ENCODE measurements at regions not wholly inside any gene's neighbourhood (a gene's known extent, or its start where the extent isn't known, plus 50 kb on each side); places are given as distances from the start of the nearest gene placed in this dataset.

DNA sequence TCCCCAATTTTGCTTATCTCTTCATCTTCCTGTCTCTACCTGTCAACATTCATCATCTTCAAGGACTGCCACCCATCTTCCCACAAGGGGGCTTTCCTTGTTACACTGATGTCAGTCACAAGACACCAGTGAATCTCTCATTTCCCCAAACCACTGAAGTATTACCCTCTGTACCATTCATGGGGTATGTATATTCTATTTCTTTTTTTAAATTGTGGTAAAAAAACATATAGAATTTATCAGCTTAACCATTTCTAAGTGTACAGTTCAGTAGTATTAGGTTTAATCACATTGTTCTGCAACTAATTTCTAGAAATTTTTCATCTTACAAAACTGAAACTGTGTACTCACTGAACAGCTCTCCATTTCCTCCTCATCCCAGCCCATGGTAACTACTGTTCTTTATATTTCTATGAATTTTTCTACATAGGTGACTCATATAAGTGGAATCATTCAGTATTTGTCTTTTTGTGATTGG is 98.6 kb downstream of the LARP7 start (continued):
- TF ChIP-seq, protein P1, sequence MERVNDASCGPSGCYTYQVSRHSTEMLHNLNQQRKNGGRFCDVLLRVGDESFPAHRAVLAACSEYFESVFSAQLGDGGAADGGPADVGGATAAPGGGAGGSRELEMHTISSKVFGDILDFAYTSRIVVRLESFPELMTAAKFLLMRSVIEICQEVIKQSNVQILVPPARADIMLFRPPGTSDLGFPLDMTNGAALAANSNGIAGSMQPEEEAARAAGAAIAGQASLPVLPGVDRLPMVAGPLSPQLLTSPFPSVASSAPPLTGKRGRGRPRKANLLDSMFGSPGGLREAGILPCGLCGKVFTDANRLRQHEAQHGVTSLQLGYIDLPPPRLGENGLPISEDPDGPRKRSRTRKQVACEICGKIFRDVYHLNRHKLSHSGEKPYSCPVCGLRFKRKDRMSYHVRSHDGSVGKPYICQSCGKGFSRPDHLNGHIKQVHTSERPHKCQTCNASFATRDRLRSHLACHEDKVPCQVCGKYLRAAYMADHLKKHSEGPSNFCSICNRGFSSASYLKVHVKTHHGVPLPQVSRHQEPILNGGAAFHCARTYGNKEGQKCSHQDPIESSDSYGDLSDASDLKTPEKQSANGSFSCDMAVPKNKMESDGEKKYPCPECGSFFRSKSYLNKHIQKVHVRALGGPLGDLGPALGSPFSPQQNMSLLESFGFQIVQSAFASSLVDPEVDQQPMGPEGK (CRISPR knock-in tag; IDR thresholded peaks at IDR 0.05; ENCODE audit: borderline replicate concordance) = no peak
- TF ChIP-seq TSHZ2 (CRISPR knock-in tag; IDR thresholded peaks at IDR 0.05) (no peak), ZFP3 (CRISPR knock-in tag; IDR thresholded peaks at IDR 0.05) (no peak), ESRRG (CRISPR knock-in tag; IDR thresholded peaks at IDR 0.05) (no peak), ZNF8 (CRISPR knock-in tag; IDR thresholded peaks at IDR 0.05) (no peak), ZNF565 (CRISPR knock-in tag; conservative IDR thresholded peaks at IDR 0.05; ENCODE audit: low read depth) (no peak), CSDC2 (CRISPR knock-in tag; IDR thresholded peaks at IDR 0.05) (no peak)

- TF ChIP-seq GLIS3 (CRISPR knock-in tag; IDR thresholded peaks at IDR 0.05) (no peak), CREB5 (CRISPR knock-in tag; IDR thresholded peaks at IDR 0.05; ENCODE audit: low read depth) (no peak)
- ATAC-seq = no peak
Observed at GRCh38 chr4:112736718-112737135, 99.8 kb downstream of the LARP7 start.

- no peak for TF ChIP-seq ESRRG (CRISPR knock-in tag; IDR thresholded peaks at IDR 0.05)
- TF ChIP-seq TOX (CRISPR knock-in tag; IDR thresholded peaks at IDR 0.05; ENCODE audit: borderline replicate concordance) = no peak
- TF ChIP-seq, protein P1 (CRISPR knock-in tag; IDR thresholded peaks at IDR 0.05; ENCODE audit: borderline replicate concordance) = no peak
- TF ChIP-seq BACH2 (CRISPR knock-in tag; IDR thresholded peaks at IDR 0.05; ENCODE audit: borderline replicate concordance) = no peak
- TF ChIP-seq TSHZ2 (CRISPR knock-in tag; IDR thresholded peaks at IDR 0.05) = no peak
- no peak for TF ChIP-seq CREB5 (CRISPR knock-in tag; IDR thresholded peaks at IDR 0.05; ENCODE audit: low read depth)
- TF ChIP-seq OSR1 (CRISPR knock-in tag; IDR thresholded peaks at IDR 0.05) = no peak
- TF ChIP-seq ZFP3 (CRISPR knock-in tag; IDR thresholded peaks at IDR 0.05) = no peak
- no peak for TF ChIP-seq GLIS3 (CRISPR knock-in tag; IDR thresholded peaks at IDR 0.05)
- TF ChIP-seq RARB (CRISPR knock-in tag; IDR thresholded peaks at IDR 0.05) = no peak
- no peak for TF ChIP-seq SNAI2 (CRISPR knock-in tag; IDR thresholded peaks at IDR 0.05)
- TF ChIP-seq ZC3H10 (CRISPR knock-in tag; IDR thresholded peaks at IDR 0.05) = no peak
- no peak for TF ChIP-seq ISL1 (CRISPR knock-in tag; IDR thresholded peaks at IDR 0.05)
- TF ChIP-seq CSDC2 (CRISPR knock-in tag; IDR thresholded peaks at IDR 0.05) = no peak
- ATAC-seq = no peak
Observed at GRCh38 chr4:112739442-112739841, 102.5 kb downstream of the LARP7 start.
